ENCODE measurements at regions not wholly inside any gene's neighbourhood (a gene's known extent, or its start where the extent isn't known, plus 50 kb on each side); places are given as distances from the start of the nearest gene placed in this dataset.
A peak's percentile ranks its signal among the peaks of the same experiment; 100 is the strongest.
"Not testable (repeated sequence)": the region's sequence is repeated elsewhere in the genome, so short reads cannot be mapped to it uniquely, and the experiment has no call there.

- Mint-ChIP-seq H3K4me1 (ENCODE audit: low read depth) (peaks cover 33% of the 10 kb centered on the region), H3K27ac (no peak overlapping the region), H3K36me3 (ENCODE audit: insufficient read depth in 2 of 2) (no peaks in the 10 kb centered on the region), H3K4me3 (no peak overlapping the region), H3K9me3 (no peaks in the 10 kb centered on the region), H3K27me3 (ENCODE audit: low read depth) (peaks cover 27% of the 10 kb centered on the region)
- no peak for DNase-seq
- ATAC-seq (replicated peaks in 1 of 2), result no peak
Observed at GRCh38 chr2:239554766-239555570, 154.1 kb upstream of the HDAC4 start.

DNA sequence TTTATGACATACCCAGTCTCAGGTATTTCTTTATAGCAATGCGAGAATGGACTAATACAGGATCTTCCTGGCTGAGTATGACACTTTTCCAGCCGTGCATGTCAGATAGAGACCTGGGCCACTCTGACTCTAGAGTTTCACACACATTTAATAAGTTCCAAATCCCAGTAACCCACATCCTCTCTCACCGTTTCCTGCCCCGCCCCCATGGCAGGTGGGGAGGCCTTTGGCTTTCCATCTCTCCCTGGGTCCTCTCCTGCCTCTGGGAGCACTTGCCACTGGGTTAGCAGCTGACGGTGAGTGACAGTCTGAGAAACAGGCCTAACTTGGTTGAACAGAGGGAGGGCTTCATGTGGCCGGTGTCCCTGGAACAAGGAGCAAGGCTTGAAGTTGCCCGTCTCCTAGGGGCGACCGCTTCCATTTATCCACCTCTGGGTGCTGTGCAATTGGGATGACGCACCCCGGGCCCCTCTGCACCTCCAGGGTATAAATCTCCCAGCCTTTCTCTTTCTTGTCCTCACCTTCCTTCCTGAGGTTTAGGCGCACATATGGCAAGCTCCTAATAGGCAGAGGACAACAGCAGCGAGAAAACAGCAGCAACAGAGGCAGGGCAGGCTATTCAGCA, 152.7 kb upstream of the HDAC4 start:
- no peak for DNase-seq
- Mint-ChIP-seq H3K27me3 (ENCODE audit: low read depth) (peaks cover 27% of the 10 kb centered on the region), H3K4me1 (ENCODE audit: low read depth) (peaks cover 42% of the 10 kb centered on the region), H3K9me3 (no peaks in the 10 kb centered on the region), H3K4me3 (no peak overlapping the region), H3K27ac (no peak overlapping the region), H3K36me3 (ENCODE audit: insufficient read depth in 2 of 2) (no peaks in the 10 kb centered on the region)
- no peak for ATAC-seq (replicated peaks in 1 of 2)

- Mint-ChIP-seq H3K4me1 (ENCODE audit: low read depth) (peaks cover 53% of the 10 kb centered on the region), H3K36me3 (ENCODE audit: insufficient read depth in 2 of 2) (no peaks in the 10 kb centered on the region), H3K27ac (no peak overlapping the region), H3K27me3 (ENCODE audit: low read depth) (peaks cover 27% of the 10 kb centered on the region), H3K9me3 (no peaks in the 10 kb centered on the region), H3K4me3 (no peak overlapping the region)
- DNase-seq, result no peak
- no peak for ATAC-seq (replicated peaks in 1 of 2)
Observed at GRCh38 chr2:239552213-239552926, 151.6 kb upstream of the HDAC4 start.

- Mint-ChIP-seq H3K9me3 (peaks cover 0 to under 1% of the 10 kb centered on the region in 2 donors), H3K27me3 (ENCODE audit: low read depth) (peaks cover 27% of the 10 kb centered on the region), H3K4me3 (no peak overlapping the region), H3K36me3 (ENCODE audit: insufficient read depth in 2 of 2) (peaks cover 0 to under 1% of the 10 kb centered on the region in 2 donors), H3K27ac (no peak overlapping the region), H3K4me1 (ENCODE audit: low read depth) (peaks cover 57% of the 10 kb centered on the region)
- ATAC-seq (replicated peaks in 1 of 2), result no peak
- DNase-seq, result no peak
Observed at GRCh38 chr2:239551206-239551605, 150.4 kb upstream of the HDAC4 start.

DNA sequence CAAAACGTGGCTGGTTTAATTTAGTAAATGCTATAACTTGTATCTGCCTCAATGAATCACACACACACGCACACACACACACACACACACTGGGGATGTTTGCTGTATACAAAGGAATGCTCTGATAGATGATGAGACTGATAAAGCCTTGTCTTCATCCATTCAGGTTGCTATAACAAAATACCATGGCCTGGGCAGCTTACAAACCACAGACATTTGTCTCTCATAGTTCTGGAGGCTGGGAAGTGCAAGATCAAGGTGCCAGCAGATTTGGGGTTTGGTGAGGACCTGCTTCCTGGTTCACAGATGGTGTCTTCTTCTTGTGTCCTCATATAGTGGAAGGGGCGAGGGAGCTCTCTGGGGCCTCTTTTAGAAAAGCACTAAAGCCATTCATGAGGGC, 149.5 kb upstream of the HDAC4 start:
- ATAC-seq (replicated peaks in 1 of 2), result no peak
- Mint-ChIP-seq H3K4me1 (ENCODE audit: low read depth) (peaks cover 60% of the 10 kb centered on the region), H3K4me3 (no peak overlapping the region), H3K36me3 (ENCODE audit: insufficient read depth in 2 of 2) (peaks cover 0 to 3% of the 10 kb centered on the region in 2 donors), H3K27ac (no peak overlapping the region), H3K27me3 (ENCODE audit: low read depth) (peaks cover 27% of the 10 kb centered on the region), H3K9me3 (peaks cover 0 to 2% of the 10 kb centered on the region in 2 donors)
- no peak for DNase-seq

DNA sequence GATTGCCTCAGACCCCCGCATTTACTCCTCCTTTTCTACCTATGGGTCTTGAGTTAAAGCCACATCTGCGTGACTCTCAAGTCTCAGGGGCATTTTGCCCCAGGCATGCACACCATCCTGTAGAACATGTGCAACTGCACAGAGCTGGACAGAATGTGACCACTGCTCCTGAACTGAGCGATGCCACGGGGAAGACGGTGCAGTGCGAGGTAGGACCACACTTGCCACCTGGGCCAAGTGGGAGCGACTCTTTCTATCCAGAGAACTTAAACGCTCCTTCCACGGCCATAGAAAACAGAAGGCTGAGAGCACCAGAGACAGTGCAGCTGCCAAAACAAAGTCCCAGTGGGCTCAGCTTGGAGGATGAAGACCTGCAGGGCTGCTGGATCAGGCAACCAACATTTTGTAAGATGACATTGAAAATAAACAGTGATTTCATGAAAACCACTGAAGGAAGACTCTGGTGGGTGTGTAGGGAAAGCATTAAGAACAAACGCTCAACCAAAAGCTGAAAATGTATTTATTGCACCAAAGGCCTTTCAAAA, 149.0 kb upstream of the HDAC4 start:
- Mint-ChIP-seq H3K4me3 (peak overlapping the region in 1 of 2 donors; percentile 11), H3K27me3 (ENCODE audit: low read depth) (peaks cover 27% of the 10 kb centered on the region)
- DNase-seq, result no peak

GRCh38 chr2:239548965-239549595, 148.3 kb upstream of the HDAC4 start:
- H3K36me3 Mint-ChIP-seq (ENCODE audit: insufficient read depth in 2 of 2), result peaks cover under 1 to 3% of the 10 kb centered on the region in 2 donors
- peaks cover 26% of the 10 kb centered on the region for H3K27me3 Mint-ChIP-seq (ENCODE audit: low read depth)
- peaks cover under 1 to 2% of the 10 kb centered on the region in 2 donors for H3K9me3 Mint-ChIP-seq
- H3K27ac Mint-ChIP-seq, result no peak overlapping the region
- H3K4me3 Mint-ChIP-seq, result peak overlapping the region in 1 of 2 donors; percentile 49
- H3K4me1 Mint-ChIP-seq (ENCODE audit: low read depth), result peaks cover 65% of the 10 kb centered on the region
- DNase-seq, result no peak
- no peak for ATAC-seq (replicated peaks in 1 of 2)

More for the DNA sequence above, 149.0 kb upstream of the HDAC4 start:
- Mint-ChIP-seq H3K36me3 (ENCODE audit: insufficient read depth in 2 of 2) (peaks cover 0 to 3% of the 10 kb centered on the region in 2 donors), H3K4me1 (ENCODE audit: low read depth) (peaks cover 60% of the 10 kb centered on the region), H3K9me3 (peaks cover 0 to 2% of the 10 kb centered on the region in 2 donors), H3K27ac (no peak overlapping the region)
- ATAC-seq (replicated peaks in 1 of 2), result no peak

DNA sequence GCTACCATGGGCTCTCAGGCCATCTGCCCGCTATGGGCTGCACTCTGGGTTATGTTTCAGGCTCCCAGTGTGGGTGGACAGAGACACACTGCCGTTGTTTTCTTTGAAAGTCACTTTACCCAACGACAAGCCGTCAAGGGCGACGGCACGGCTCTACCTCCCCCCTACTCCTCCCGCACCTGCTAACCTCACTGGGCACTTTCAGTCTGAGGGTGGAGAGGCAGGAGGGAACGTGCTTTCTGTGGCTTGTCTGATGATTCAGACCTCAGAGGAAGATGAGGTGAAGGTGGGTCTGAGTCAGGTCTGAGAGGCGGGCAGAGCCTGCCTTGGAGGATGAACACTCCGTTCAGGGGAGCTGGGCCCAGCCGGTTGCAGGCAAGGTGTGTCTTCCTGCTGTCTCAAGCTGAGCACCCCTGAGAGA, 147.6 kb upstream of the HDAC4 start:
- no peak overlapping the region for H3K27ac Mint-ChIP-seq
- H3K4me1 Mint-ChIP-seq (ENCODE audit: low read depth), result peaks cover 66% of the 10 kb centered on the region
- peaks cover 2 to 3% of the 10 kb centered on the region in 2 donors for H3K36me3 Mint-ChIP-seq (ENCODE audit: insufficient read depth in 2 of 2)
- ATAC-seq (replicated peaks in 1 of 2) (peak; percentile 87 to 88), DNase-seq (peak; percentile 85 to 92)
- peaks cover 2% of the 10 kb centered on the region in 2 donors for H3K9me3 Mint-ChIP-seq
- peaks cover 20% of the 10 kb centered on the region for H3K27me3 Mint-ChIP-seq (ENCODE audit: low read depth)
- peak overlapping the region; percentile 49 to 50 for H3K4me3 Mint-ChIP-seq

GRCh38 chr2:239547140-239547539, 146.3 kb upstream of the HDAC4 start:
- Mint-ChIP-seq H3K4me1 (ENCODE audit: low read depth) (peaks cover 59% of the 10 kb centered on the region), H3K27me3 (ENCODE audit: low read depth) (peaks cover 12% of the 10 kb centered on the region)
- H3K9me3 Mint-ChIP-seq; H3K27ac Mint-ChIP-seq; H3K4me3 Mint-ChIP-seq; ATAC-seq (replicated peaks in 1 of 2); H3K36me3 Mint-ChIP-seq (ENCODE audit: insufficient read depth in 2 of 2); DNase-seq: not testable (repeated sequence)

- peaks cover 15% of the 10 kb centered on the region for H3K27me3 Mint-ChIP-seq (ENCODE audit: low read depth)
Observed at GRCh38 chr2:239546541-239546940, 145.7 kb upstream of the HDAC4 start.

DNA sequence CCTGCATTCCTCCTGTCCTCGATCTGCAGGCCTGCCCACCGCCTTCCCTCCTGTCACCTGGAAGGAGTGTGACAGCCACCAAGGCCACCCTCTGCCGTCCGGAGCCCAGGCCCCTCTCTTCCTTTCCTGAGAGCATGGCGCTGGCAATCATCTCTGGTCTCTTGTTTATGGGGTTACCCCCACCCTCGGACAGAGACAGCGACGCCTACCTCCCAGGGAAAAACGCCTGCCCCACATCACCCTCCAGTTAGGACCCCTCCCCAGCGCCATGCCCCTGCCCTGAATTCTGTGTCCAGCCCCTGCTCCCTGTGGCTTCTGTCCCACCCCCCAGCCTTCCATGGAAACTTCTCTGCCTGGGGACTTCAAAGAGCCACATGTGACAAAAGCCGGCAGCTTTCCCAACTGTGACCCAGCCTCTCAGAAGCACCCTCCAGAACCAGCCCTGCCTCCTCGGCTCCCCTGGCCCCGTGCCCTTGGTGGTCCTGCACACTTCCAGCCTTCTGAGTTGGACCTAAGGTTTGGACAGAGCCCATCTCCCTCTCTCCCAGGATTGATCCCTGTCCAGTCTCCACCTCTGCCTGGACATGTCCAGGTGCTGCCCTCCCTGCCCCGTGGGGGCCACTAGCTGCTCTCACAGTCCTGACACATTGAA, 145.0 kb upstream of the HDAC4 start:
- ATAC-seq (replicated peaks in 1 of 2), result no peak
- DNase-seq, result peak in 1 of 2 donors; percentile 6
- Mint-ChIP-seq H3K27ac (peak overlapping the region; percentile 37), H3K4me3 (peak overlapping the region in 1 of 2 donors; percentile 65), H3K4me1 (ENCODE audit: low read depth) (peaks cover 59% of the 10 kb centered on the region), H3K9me3 (peaks cover 2% of the 10 kb centered on the region in 2 donors), H3K27me3 (ENCODE audit: low read depth) (peaks cover 21% of the 10 kb centered on the region), H3K36me3 (ENCODE audit: insufficient read depth in 2 of 2) (peaks cover 2 to 8% of the 10 kb centered on the region in 2 donors)

More at GRCh38 chr2:239546541-239546940, 145.7 kb upstream of the HDAC4 start:
- DNase-seq, result no peak
- Mint-ChIP-seq H3K27ac (no peak overlapping the region), H3K4me3 (no peak overlapping the region), H3K36me3 (ENCODE audit: insufficient read depth in 2 of 2) (peaks cover 2 to 7% of the 10 kb centered on the region in 2 donors), H3K4me1 (ENCODE audit: low read depth) (peaks cover 59% of the 10 kb centered on the region), H3K9me3 (peaks cover 2% of the 10 kb centered on the region in 2 donors)
- ATAC-seq (replicated peaks in 1 of 2), result no peak

GRCh38 chr2:239544918-239545465, 144.2 kb upstream of the HDAC4 start:
- DNase-seq (peak; percentile 84 to 85), ATAC-seq (replicated peaks in 1 of 2) (peak; percentile 73 to 79)
- Mint-ChIP-seq H3K27me3 (ENCODE audit: low read depth) (peaks cover 23% of the 10 kb centered on the region), H3K4me3 (peak overlapping the region; percentile 53 to 65), H3K9me3 (peaks cover 2% of the 10 kb centered on the region in 2 donors), H3K36me3 (ENCODE audit: insufficient read depth in 2 of 2) (peaks cover 2 to 8% of the 10 kb centered on the region in 2 donors), H3K4me1 (ENCODE audit: low read depth) (peaks cover 66% of the 10 kb centered on the region), H3K27ac (peak overlapping the region; percentile 61)
